ENCODE measurements at regions not wholly inside any gene's neighbourhood (a gene's known extent, or its start where the extent isn't known, plus 50 kb on each side); places are given as distances from the start of the nearest gene placed in this dataset.

GRCh38 chr13:80400164-80400864 lies 59.4 kb upstream of the SPRY2 start:
- no peaks in the 10 kb centered on the region for H3K27me3 ChIP-seq (ENCODE audit: control insufficient read depth in 4 of 4, insufficient read depth in 4 of 4, low read length in 3 of 4)
- 63% methylated on average over 3 of the region's 3 CpGs for WGBS
- H3K9ac ChIP-seq (ENCODE audit: low read depth in 1 of 2, low read length in 2 of 2), result no peak overlapping the region
- no peak overlapping the region for H3K27ac ChIP-seq (ENCODE audit: low read depth in 1 of 2, low read length in 2 of 2)
- no peaks in the 10 kb centered on the region for H3K4me1 ChIP-seq (ENCODE audit: control insufficient read depth in 4 of 4, insufficient read depth in 4 of 4, low read length in 3 of 4)
- H3K9me3 ChIP-seq (ENCODE audit: control insufficient read depth in 4 of 4, low read length in 3 of 4), result no peaks in the 10 kb centered on the region
- no peak for TF ChIP-seq FOXA1 (IDR thresholded peaks at IDR 0.05)
- no peak for TF ChIP-seq RXRA (IDR thresholded peaks at IDR 0.05)
- no peak for TF ChIP-seq FOXA2 (IDR thresholded peaks at IDR 0.05)
- no peak for TF ChIP-seq SP1 (IDR thresholded peaks at IDR 0.05)
- no peak for TF ChIP-seq ZBTB33 (IDR thresholded peaks at IDR 0.05)
- TF ChIP-seq RAD21 (IDR thresholded peaks at IDR 0.05), result no peak
- TF ChIP-seq REST (IDR thresholded peaks at IDR 0.05), result no peak
- TF ChIP-seq EGR1 (IDR thresholded peaks at IDR 0.05; ENCODE audit: low read depth in 2 of 2), result no peak
- TF ChIP-seq CTCF (IDR thresholded peaks at IDR 0.05; ENCODE audit: low read depth, low read length, missing input control), result no peak
- TF ChIP-seq GABPA (IDR thresholded peaks at IDR 0.05 in 1 of 2, conservative IDR thresholded peaks at IDR 0.05 in 1 of 2), result no peak
- TF ChIP-seq HNF4G (IDR thresholded peaks at IDR 0.05), result no peak
- no peak for TF ChIP-seq TAF1 (conservative IDR thresholded peaks at IDR 0.05)
- no peak for TF ChIP-seq JUND (IDR thresholded peaks at IDR 0.05)
- no peak for TF ChIP-seq YY1 (IDR thresholded peaks at IDR 0.05)
- no peaks in the 10 kb centered on the region for H3K36me3 ChIP-seq (ENCODE audit: control insufficient read depth in 4 of 4, insufficient read depth in 3 of 4, low read depth in 1 of 4, low read length in 3 of 4)
- no peak for DNase-seq (ENCODE audit: low spot score)
- H3K4me3 ChIP-seq (ENCODE audit: low read depth in 1 of 3, low read length in 3 of 3), result no peak overlapping the region

- Histone ChIP-seq H3K4me1 (ENCODE audit: control insufficient read depth in 4 of 4, insufficient read depth in 4 of 4, low read length in 3 of 4) (no peaks in the 10 kb centered on the region), H3K27me3 (ENCODE audit: control insufficient read depth in 4 of 4, insufficient read depth in 4 of 4, low read length in 3 of 4) (no peaks in the 10 kb centered on the region), H3K9me3 (ENCODE audit: control insufficient read depth in 4 of 4, low read length in 3 of 4) (no peaks in the 10 kb centered on the region), H3K4me3 (ENCODE audit: low read depth in 1 of 3, low read length in 3 of 3) (no peak overlapping the region), H3K36me3 (ENCODE audit: control insufficient read depth in 4 of 4, insufficient read depth in 3 of 4, low read depth in 1 of 4, low read length in 3 of 4) (no peaks in the 10 kb centered on the region), H3K27ac (ENCODE audit: low read depth in 1 of 2, low read length in 2 of 2) (no peak overlapping the region), H3K9ac (ENCODE audit: low read depth in 1 of 2, low read length in 2 of 2) (no peak overlapping the region)
- no peak for DNase-seq (ENCODE audit: low spot score)
- WGBS, result 76% methylated on average over 13 of the region's 13 CpGs
- no peak for TF ChIP-seq MAX (IDR thresholded peaks at IDR 0.05)
- TF ChIP-seq HNF4A (conservative IDR thresholded peaks at IDR 0.05), result no peak
- no peak for TF ChIP-seq RXRA (IDR thresholded peaks at IDR 0.05)
- TF ChIP-seq JUND (IDR thresholded peaks at IDR 0.05), result no peak
- TF ChIP-seq FOXA1 (IDR thresholded peaks at IDR 0.05), result no peak
- no peak for TF ChIP-seq NR2F2 (IDR thresholded peaks at IDR 0.05)
- no peak for TF ChIP-seq CTCF (IDR thresholded peaks at IDR 0.05; ENCODE audit: low read depth, low read length, missing input control)
- TF ChIP-seq YY1 (IDR thresholded peaks at IDR 0.05), result no peak
- TF ChIP-seq GABPA (IDR thresholded peaks at IDR 0.05 in 1 of 2, conservative IDR thresholded peaks at IDR 0.05 in 1 of 2), result no peak
- TF ChIP-seq RAD21 (IDR thresholded peaks at IDR 0.05), result no peak
- TF ChIP-seq FOXA2 (IDR thresholded peaks at IDR 0.05), result no peak
Observed at GRCh38 chr13:80399340-80400163, 58.6 kb upstream of the SPRY2 start.
